Effector memory CD4-positive, alpha-beta T cell (primary cell): ENCODE measurements at regions not wholly inside any gene's neighbourhood (a gene's known extent, or its start where the extent isn't known, plus 50 kb on each side); places are given as distances from the start of the nearest gene placed in this dataset.

Experiments used
- DNase-seq, 3 donors: peaks; one replicate each; pipeline ENCODE4 v3.0.0-alpha.2; 2020
- H3K27ac ChIP-seq: 2 replicates; pipeline ENCODE4 v1.7.0; 2013; ENCODE audit warnings: mild to moderate bottlenecking, low read length, moderate library complexity; ENCODE audit not compliant: insufficient read depth, poor library complexity, severe bottlenecking
- H3K27me3 ChIP-seq: replicated peaks from 2 replicates; pipeline ENCODE4 v1.7.0; 2013; ENCODE audit warnings: mild to moderate bottlenecking, low read length; ENCODE audit not compliant: insufficient read depth, control insufficient read depth, poor library complexity, severe bottlenecking
- H3K36me3 ChIP-seq: 2 replicates; pipeline ENCODE4 v1.7.0; 2013; ENCODE audit warnings: mild to moderate bottlenecking, low read length, moderate library complexity; ENCODE audit not compliant: control insufficient read depth, insufficient read depth
- H3K4me1 ChIP-seq: 2 replicates; pipeline ENCODE4 v1.7.0; 2013; ENCODE audit warnings: low read length, mild to moderate bottlenecking; ENCODE audit not compliant: control insufficient read depth, insufficient read depth, poor library complexity, severe bottlenecking
- H3K4me3 ChIP-seq: 2 replicates; pipeline ENCODE4 v1.7.0; 2013; ENCODE audit warnings: low read length, low read depth, mild to moderate bottlenecking; ENCODE audit not compliant: insufficient read depth, poor library complexity, severe bottlenecking
- H3K9me3 ChIP-seq: 2 replicates; pipeline ENCODE4 v1.7.0; 2013; ENCODE audit warnings: mild to moderate bottlenecking, low read length, moderate library complexity; ENCODE audit not compliant: control insufficient read depth

GRCh38 chr13:107395927-107396662 lies 819.2 kb downstream of the LIG4 start:
- DNase-seq, result no peak
- H3K9me3 ChIP-seq, result no peaks in the 10 kb centered on the region
- H3K27ac ChIP-seq, result no peak overlapping the region
- H3K4me1 ChIP-seq, result no peaks in the 10 kb centered on the region
- H3K27me3 ChIP-seq, result no peaks in the 10 kb centered on the region
- H3K36me3 ChIP-seq, result no peaks in the 10 kb centered on the region
- H3K4me3 ChIP-seq, result no peak overlapping the region

GRCh38 chr13:107392205-107392604 lies 823.1 kb downstream of the LIG4 start:
- no peaks in the 10 kb centered on the region for H3K9me3 ChIP-seq
- H3K4me3 ChIP-seq, result no peak overlapping the region
- H3K36me3 ChIP-seq, result no peaks in the 10 kb centered on the region
- no peaks in the 10 kb centered on the region for H3K27me3 ChIP-seq
- H3K4me1 ChIP-seq, result no peaks in the 10 kb centered on the region
- no peak overlapping the region for H3K27ac ChIP-seq
- no peak for DNase-seq

DNA sequence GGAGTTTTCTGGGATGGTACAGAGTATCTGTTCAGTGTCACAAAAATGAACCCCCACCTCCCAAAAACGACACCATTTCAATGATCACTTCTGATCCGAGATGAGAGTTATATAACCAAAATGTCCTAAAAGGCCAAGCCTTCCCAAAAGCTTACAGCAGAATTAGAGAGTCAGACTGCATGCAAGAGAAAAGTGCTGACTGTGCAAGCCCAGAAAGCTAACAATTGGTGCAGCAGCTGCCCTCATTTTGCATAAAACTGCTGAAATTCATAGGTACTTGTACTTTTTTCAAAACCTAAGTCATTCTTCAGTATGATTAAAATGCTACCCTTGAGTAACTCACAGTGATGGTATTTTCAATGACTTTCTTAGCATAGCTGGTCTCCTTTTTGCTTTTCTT lies 819.6 kb upstream of the ARGLU1 start:
- no peaks in the 10 kb centered on the region for H3K4me1 ChIP-seq
- no peaks in the 10 kb centered on the region for H3K9me3 ChIP-seq
- no peak overlapping the region for H3K27ac ChIP-seq
- no peak overlapping the region for H3K4me3 ChIP-seq
- no peaks in the 10 kb centered on the region for H3K36me3 ChIP-seq
- DNase-seq, result no peak
- no peaks in the 10 kb centered on the region for H3K27me3 ChIP-seq

DNA sequence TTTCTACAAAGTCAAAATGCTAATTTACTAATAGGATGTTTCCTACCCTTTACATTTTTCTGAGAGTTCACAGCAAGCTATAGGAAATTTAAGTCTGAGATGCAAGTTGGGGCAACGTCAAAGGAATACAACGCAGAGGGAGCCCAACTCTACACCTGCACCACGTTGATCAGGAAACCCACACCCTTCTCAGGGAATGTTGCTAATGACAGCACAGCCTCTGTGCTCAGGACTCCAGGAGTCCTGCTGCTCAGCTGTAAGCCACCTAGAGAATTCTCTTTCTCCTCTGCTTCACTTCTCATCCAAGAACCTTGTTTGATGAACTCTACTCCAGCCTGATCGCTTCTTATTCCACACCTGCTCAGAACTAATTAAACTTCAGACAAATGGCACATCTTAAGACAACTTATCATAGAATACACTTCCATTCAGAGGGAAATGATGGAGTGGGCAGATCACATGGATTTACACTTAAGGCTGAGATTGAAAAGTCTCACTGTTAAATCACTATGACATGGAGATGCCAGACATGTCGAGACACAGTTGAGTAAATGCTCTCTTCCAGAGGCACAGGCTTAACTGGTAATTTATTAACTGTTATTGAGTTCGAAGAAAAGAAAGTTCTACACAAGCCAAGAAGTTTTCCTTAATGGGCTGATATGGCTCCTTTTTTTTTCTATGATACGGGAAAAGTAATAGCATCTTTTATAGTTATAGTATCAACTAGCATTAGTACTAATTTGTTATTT lies 811.6 kb upstream of the ARGLU1 start:
- H3K27ac ChIP-seq, result no peak overlapping the region
- no peaks in the 10 kb centered on the region for H3K9me3 ChIP-seq
- H3K4me3 ChIP-seq, result no peak overlapping the region
- no peaks in the 10 kb centered on the region for H3K4me1 ChIP-seq
- DNase-seq, result no peak
- H3K36me3 ChIP-seq, result no peaks in the 10 kb centered on the region
- no peaks in the 10 kb centered on the region for H3K27me3 ChIP-seq

DNA sequence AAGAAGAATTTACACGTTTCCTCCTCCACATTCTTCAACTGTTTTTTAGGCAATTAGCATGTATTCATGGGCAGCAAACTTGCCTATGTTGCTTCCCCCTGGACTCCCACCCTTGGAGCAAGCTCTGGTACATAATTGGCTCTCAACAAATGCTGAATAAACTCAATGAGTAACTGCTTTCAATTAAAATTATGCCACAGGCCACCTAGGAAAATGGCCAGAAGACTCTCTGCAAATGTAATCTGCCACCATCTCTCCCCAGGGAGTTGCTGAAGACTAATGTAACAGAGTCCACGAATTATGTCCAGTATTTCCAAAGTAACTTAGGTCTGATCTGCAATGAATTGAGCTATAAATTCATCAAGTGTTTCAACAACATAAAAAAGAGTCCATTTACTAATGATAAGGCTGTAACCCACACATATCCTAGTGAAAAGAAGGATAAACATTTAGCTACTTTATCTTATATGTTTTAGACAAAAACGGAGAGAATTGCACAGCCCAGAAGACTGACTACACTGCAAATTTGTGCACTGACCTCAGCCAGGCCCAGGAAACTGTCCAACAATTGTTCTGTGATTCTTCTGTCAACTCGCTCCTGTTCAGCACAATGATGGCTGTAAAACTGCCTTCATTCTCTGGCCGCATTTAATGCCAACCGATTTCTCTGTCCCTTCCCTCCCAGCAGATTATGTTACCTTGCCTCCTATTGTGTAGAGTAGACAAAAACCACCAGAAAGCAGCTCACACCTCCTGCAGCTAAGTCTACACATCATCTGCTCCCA lies 808.6 kb upstream of the ARGLU1 start:
- Histone ChIP-seq H3K4me1 (no peaks in the 10 kb centered on the region), H3K4me3 (no peak overlapping the region), H3K9me3 (no peaks in the 10 kb centered on the region), H3K27ac (no peak overlapping the region), H3K27me3 (no peaks in the 10 kb centered on the region), H3K36me3 (no peaks in the 10 kb centered on the region)
- DNase-seq, result no peak

DNA sequence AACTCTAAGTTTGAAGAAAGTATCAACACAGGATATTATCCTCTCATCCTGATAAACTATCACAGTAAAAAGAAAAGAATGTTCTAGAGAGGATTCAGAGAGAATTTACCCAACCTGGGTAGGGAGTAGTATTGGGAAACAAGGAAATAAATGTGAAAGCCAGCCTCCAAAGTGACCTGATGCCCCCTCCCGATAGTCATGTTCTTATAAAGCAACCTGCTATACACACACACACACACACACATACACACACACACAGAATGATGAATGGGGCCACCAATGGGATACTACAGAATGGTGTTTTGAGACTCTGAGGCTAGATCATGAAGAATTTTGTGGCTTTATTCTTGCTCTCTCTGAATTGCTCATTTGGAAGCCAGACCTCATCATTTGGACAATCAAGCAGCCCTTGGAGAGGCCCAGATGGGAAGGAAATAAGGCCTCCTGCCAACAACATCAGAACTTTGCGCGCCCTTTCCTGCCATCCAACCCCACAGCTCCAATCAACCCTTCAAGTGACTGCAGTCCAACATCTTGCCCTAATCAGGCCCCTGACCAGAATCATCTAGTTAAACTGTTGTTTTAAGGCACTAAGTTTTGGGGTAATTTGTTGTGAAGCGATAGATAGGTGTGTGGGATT lies 807.9 kb upstream of the ARGLU1 start:
- Histone ChIP-seq H3K9me3 (no peaks in the 10 kb centered on the region), H3K36me3 (no peaks in the 10 kb centered on the region), H3K4me1 (no peaks in the 10 kb centered on the region), H3K4me3 (no peak overlapping the region), H3K27ac (no peak overlapping the region), H3K27me3 (no peaks in the 10 kb centered on the region)
- no peak for DNase-seq

DNA sequence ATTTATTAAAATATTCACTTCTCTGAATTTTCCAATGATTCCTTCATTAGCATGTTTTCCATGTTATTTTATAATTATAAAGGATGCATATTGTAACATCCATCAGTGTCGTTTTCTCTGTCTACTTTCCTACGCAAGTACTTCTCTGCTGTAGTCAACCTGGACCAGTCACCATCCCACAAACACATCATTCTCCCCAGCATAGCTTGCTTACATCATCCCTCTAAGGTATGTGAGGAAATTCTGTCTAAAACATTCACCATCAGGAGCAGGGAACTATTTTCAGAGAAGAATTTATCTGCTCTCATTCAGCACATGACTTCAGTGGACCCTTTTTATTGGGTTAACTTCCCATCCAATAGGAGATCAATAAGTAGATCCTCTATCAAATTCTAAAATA lies 806.1 kb upstream of the ARGLU1 start:
- DNase-seq, result no peak

GRCh38 chr13:107373551-107373950 lies 805.6 kb upstream of the ARGLU1 start:
- Histone ChIP-seq H3K27ac (no peak overlapping the region), H3K36me3 (no peaks in the 10 kb centered on the region), H3K4me3 (no peak overlapping the region), H3K9me3 (no peaks in the 10 kb centered on the region), H3K4me1 (no peaks in the 10 kb centered on the region), H3K27me3 (no peaks in the 10 kb centered on the region)
- no peak for DNase-seq

More for the DNA sequence above, 806.1 kb upstream of the ARGLU1 start:
- Histone ChIP-seq H3K36me3 (no peaks in the 10 kb centered on the region), H3K9me3 (no peaks in the 10 kb centered on the region), H3K27me3 (no peaks in the 10 kb centered on the region), H3K27ac (no peak overlapping the region), H3K4me1 (no peaks in the 10 kb centered on the region), H3K4me3 (no peak overlapping the region)

DNA sequence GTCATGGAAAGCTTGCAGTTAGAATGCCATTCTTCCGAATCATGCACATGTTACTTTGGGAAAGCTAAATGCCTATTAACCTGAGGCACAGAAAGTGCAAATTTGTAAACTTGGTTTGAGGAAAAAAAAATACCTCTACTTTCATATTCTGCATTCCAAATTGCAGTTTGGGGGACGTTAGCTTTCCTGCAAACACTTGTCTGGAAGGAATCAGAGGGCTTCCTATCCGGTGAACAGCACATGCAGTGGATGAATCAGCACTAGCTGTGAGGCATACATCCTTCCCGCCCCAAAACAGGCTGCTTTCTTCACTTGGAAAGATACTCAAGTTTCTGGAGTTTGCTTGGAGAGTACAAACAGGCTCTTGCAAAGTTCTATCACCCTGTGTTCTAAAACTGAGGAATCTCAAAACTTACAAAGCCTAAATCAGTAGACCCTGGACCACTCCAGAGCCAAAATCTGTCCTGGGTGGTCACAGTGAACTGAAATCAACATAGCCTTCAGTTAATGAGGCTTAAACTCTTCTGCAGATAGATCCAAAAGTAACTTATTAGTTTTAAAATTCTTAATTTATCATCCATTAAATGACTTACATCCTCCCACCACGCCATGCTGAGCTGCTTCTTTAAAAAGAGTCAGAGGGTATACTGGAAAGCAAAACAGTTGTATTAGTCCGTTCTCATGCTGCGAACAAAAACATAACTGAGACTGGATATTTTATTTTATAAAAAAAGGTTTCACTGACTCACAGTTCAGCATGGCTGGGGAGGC lies 802.3 kb upstream of the ARGLU1 start:
- no peak overlapping the region for H3K27ac ChIP-seq
- DNase-seq, result no peak

More for the DNA sequence above, 802.3 kb upstream of the ARGLU1 start:
- H3K4me1 ChIP-seq, result no peaks in the 10 kb centered on the region
- no peaks in the 10 kb centered on the region for H3K27me3 ChIP-seq
- H3K36me3 ChIP-seq, result no peaks in the 10 kb centered on the region
- no peak overlapping the region for H3K4me3 ChIP-seq
- H3K9me3 ChIP-seq, result no peaks in the 10 kb centered on the region
